Adrenal gland (tissue), 5 donors: ENCODE measurements at regions not wholly inside any gene's neighbourhood (a gene's known extent, or its start where the extent isn't known, plus 50 kb on each side); places are given as distances from the start of the nearest gene placed in this dataset.

Source experiments
- CTCF ChIP-seq, 6 experiments: fragments of 450-650 bp in 4 of 6; fragments of 200-600 bp in 2 of 6; sonication (generic) in 1 of 6; IDR thresholded peaks; 1 replicate in 5 of 6; 2 replicates in 1 of 6; pipeline versions ENCODE4 v1.5.1 to v1.8.0; 2016 to 2021; ENCODE audit warnings: antibody characterized with exemption in 6 of 6, mild to moderate bottlenecking in 2 of 6, moderate library complexity in 1 of 6
- POLR2A ChIP-seq, 2 donors: fragments of 450-650 bp; IDR thresholded peaks; one replicate each; pipeline ENCODE4 v1.6.1; 2017; ENCODE audit warnings: antibody characterized with exemption in 2 of 2, mild to moderate bottlenecking in 2 of 2, moderate library complexity in 1 of 2
- donor health status: DM: no; HTN: no; CAD: no.

- TF ChIP-seq CTCF (IDR thresholded peaks at IDR 0.05) (peak in 5 of 6 experiments; percentile 43 to 69 (median 60)), POLR2A (IDR thresholded peaks at IDR 0.05) (no peak)
These were observed 113.5 kb upstream of the PHACTR1 start for GRCh38 chr6:12602951-12603672.
